HepG2 (cell line): ENCODE measurements at regions not wholly inside any gene's neighbourhood (a gene's known extent, or its start where the extent isn't known, plus 50 kb on each side); places are given as distances from the start of the nearest gene placed in this dataset.

ENCODE experiments used
- ATAC-seq: fragments of 200-7000 bp; cut with Tn5 transposase; 3 replicates; pipeline ENCODE4 v1.9.1; 2020; ENCODE audit warnings: mild to moderate bottlenecking, moderate library complexity
- BruUV-seq: library from RNA; stranded (reverse); fragments of 400-500 nt; replicated peaks from 2 replicates; lab custom pipeline; 2021; lab: Mats Ljungman, UMichigan
- CTCF ChIA-PET: fragments of 300-600 bp; formaldehyde crosslinking; extraction: SDS; loops from one replicate; lab custom pipeline; 2021; ENCODE audit warnings: low total read pairs, inconsistent platforms, low intra/inter-chr PET ratio; lab: Yijun Ruan, JAX
- POLR2A ChIA-PET: fragments of 350-600 bp; sonication (Branson Sonifier 250); formaldehyde crosslinking; loops from one replicate; lab custom pipeline; 2020; ENCODE audit warnings: antibody characterized with exemption, inconsistent platforms; lab: Yijun Ruan, JAX
- DNase-seq: peaks from one replicate; pipeline ENCODE4 v3.0.0-alpha.2; 2015; ENCODE audit warnings: low spot score
- FAIRE-seq: peaks from 3 replicates; lab custom pipeline; 2011; peaks lifted over from hg19 to GRCh38; lab: Jason Lieb, UNC
- H2AFZ ChIP-seq: one replicate; pipeline ENCODE4 v1.6.1; 2011; ENCODE audit warnings: low read length, inconsistent platforms
- H3K27ac ChIP-seq: fragments of 300-600 bp; 3 replicates; pipeline ENCODE4 v1.8.0; 2011; ENCODE audit warnings: mixed run types, mild to moderate bottlenecking, mixed read lengths, low read length, inconsistent platforms; ENCODE audit not compliant: insufficient read depth; ENCODE audit errors: extremely low read length
- H3K27me3 ChIP-seq, 2 experiments: fragments of 200-600 bp in 1 of 2; 2 replicates in 1 of 2; 3 replicates in 1 of 2; pipeline versions ENCODE4 v1.6.0 to v1.8.0; 2011; ENCODE audit warnings: low read length in 2 of 2, mild to moderate bottlenecking in 2 of 2, moderate library complexity in 2 of 2, inconsistent platforms in 1 of 2; ENCODE audit not compliant: insufficient read depth in 2 of 2, control insufficient read depth in 1 of 2
- H3K36me3 ChIP-seq, 2 experiments: fragments of 200-600 bp in 1 of 2; replicated peaks in 1 of 2; 2 replicates in 1 of 2; 3 replicates in 1 of 2; pipeline versions ENCODE4 v1.5.1 to v1.8.0; 2011; ENCODE audit warnings: low read length in 2 of 2, inconsistent platforms in 1 of 2; ENCODE audit not compliant: insufficient read depth in 2 of 2, control insufficient read depth in 1 of 2
- H3K4me1 ChIP-seq: 2 replicates; pipeline ENCODE4 v1.5.1; 2012; ENCODE audit warnings: low read length, inconsistent platforms; ENCODE audit not compliant: insufficient read depth
- H3K4me2 ChIP-seq: 2 replicates; pipeline ENCODE4 v1.6.0; 2011; ENCODE audit warnings: low read depth, low read length, inconsistent platforms
- H3K4me3 ChIP-seq, 3 experiments: fragments of 200-600 bp in 1 of 3; sonication (generic), shearing (Covaris generic) in 1 of 3; replicated peaks in 1 of 3; 2 replicates each; pipeline ENCODE4 v1.5.1; 2011 to 2016; ENCODE audit warnings: low read length in 3 of 3, inconsistent platforms in 2 of 3, low read depth in 2 of 3, mild to moderate bottlenecking in 2 of 3, control low read depth in 1 of 3, mixed read lengths in 1 of 3; ENCODE audit not compliant: insufficient read depth in 1 of 3
- H3K79me2 ChIP-seq: one replicate; pipeline ENCODE4 v1.6.1; 2011; ENCODE audit warnings: low read length, inconsistent platforms; ENCODE audit not compliant: insufficient read depth
- H3K9ac ChIP-seq: 2 replicates; pipeline ENCODE4 v1.6.0; 2011; ENCODE audit warnings: mild to moderate bottlenecking, low read depth, low read length, inconsistent platforms; ENCODE audit not compliant: insufficient read depth
- H3K9me3 ChIP-seq: 2 replicates; pipeline ENCODE4 v1.5.1; 2012; ENCODE audit warnings: mild to moderate bottlenecking, low read length
- H4K20me1 ChIP-seq: 2 replicates; pipeline ENCODE4 v1.6.0; 2011; ENCODE audit warnings: inconsistent platforms, mild to moderate bottlenecking, low read length, moderate library complexity; ENCODE audit not compliant: insufficient read depth
- ADNP ChIP-seq: sonication (generic); formaldehyde crosslinking; IDR thresholded peaks from 2 replicates; pipeline ENCODE4 v1.4.0; 2020; ENCODE audit warnings: missing genetic modification reagents
- AHDC1 ChIP-seq: sonication (generic); formaldehyde crosslinking; IDR thresholded peaks from 2 replicates; pipeline ENCODE4 v1.5.1; 2020; ENCODE audit warnings: mild to moderate bottlenecking, missing genetic modification reagents, borderline replicate concordance
- CBX1 ChIP-seq: IDR thresholded peaks from one replicate; pipeline ENCODE4 v1.6.1; 2016; ENCODE audit warnings: antibody characterized with exemption, low read depth
- CHD2 ChIP-seq: IDR thresholded peaks from 2 replicates; pipeline ENCODE4 v1.6.1; 2011; ENCODE audit warnings: low read depth, low read length, improper control_type of control experiment
- HOXA5 ChIP-seq: sonication (generic); formaldehyde crosslinking; IDR thresholded peaks from 2 replicates; pipeline ENCODE4 v1.4.0; 2020; ENCODE audit warnings: missing genetic modification reagents
- ISL2 ChIP-seq: sonication (generic); formaldehyde crosslinking; IDR thresholded peaks from 2 replicates; pipeline ENCODE4 v1.5.0; 2020; ENCODE audit warnings: missing genetic modification reagents
- PCBP2 ChIP-seq: fragments of 200-400 bp; formaldehyde crosslinking; optimal IDR thresholded peaks from 2 replicates; pipeline ENCODE3; 2018; ENCODE audit warnings: low read length, low read depth; ENCODE audit not compliant: poor library complexity, severe bottlenecking
- POGK ChIP-seq: sonication (generic); formaldehyde crosslinking; conservative IDR thresholded peaks from 2 replicates; pipeline ENCODE4 v1.8.0; 2022; ENCODE audit warnings: mild to moderate bottlenecking, moderate library complexity, missing genetic modification reagents
- SOX13 ChIP-seq, 3 experiments: fragments of 450-650 bp in 1 of 3; sonication (generic) in 1 of 3; formaldehyde crosslinking in 1 of 3; IDR thresholded peaks in 2 of 3; conservative IDR thresholded peaks in 1 of 3; 2 replicates each; pipeline versions ENCODE4 v1.5.0 to v1.6.1; 2016 to 2020; ENCODE audit warnings: antibody characterized with exemption in 1 of 3, mild to moderate bottlenecking in 1 of 3, missing compliant biosample characterization in 1 of 3, missing genetic modification reagents in 1 of 3, moderate library complexity in 1 of 3
- SP4 ChIP-seq: sonication (generic); formaldehyde crosslinking; IDR thresholded peaks from 2 replicates; pipeline ENCODE4 v1.8.1; 2023; ENCODE audit warnings: mild to moderate bottlenecking, missing genetic modification reagents
- ZFP82 ChIP-seq: sonication (generic); formaldehyde crosslinking; IDR thresholded peaks from 2 replicates; pipeline ENCODE4 v1.5.1; 2020; ENCODE audit warnings: mild to moderate bottlenecking, missing genetic modification reagents, borderline replicate concordance
- ZNF160 ChIP-seq: sonication (generic); formaldehyde crosslinking; IDR thresholded peaks from 2 replicates; pipeline ENCODE4 v1.8.0; 2022; ENCODE audit warnings: mild to moderate bottlenecking, inconsistent platforms, missing genetic modification reagents
- ZNF562 ChIP-seq: sonication (generic); formaldehyde crosslinking; IDR thresholded peaks from 2 replicates; pipeline ENCODE4 v1.8.0; 2022; ENCODE audit warnings: missing genetic modification reagents, borderline replicate concordance
- WGBS: methylation state at CpG from one replicate; pipeline ENCODE4 v1.1.6; 2017; ENCODE audit warnings: low lambda C conversion rate; 5-methylcytosine and 5-hydroxymethylcytosine counted together
- in situ Hi-C: cut with HindIII; loops from 2 replicates; pipeline ENCODE4 v1.10.0; 2017; ENCODE audit warnings: low pct_unique_long_range_greater_than_20kb; ENCODE audit not compliant: extremely low pct_ligation_motif_present
- intact Hi-C: fragments of 100-400 bp; cut with micrococcal nuclease; formaldehyde crosslinking; loops from one replicate; pipeline ENCODE4 v1.10.0; 2022; ENCODE audit not compliant: unreplicated experiment
- TF ChIP-seq, protein P1 (sequence below): sonication (generic); formaldehyde crosslinking; IDR thresholded peaks from 2 replicates; pipeline ENCODE4 v1.5.0; 2020; ENCODE audit warnings: mild to moderate bottlenecking, missing genetic modification reagents, borderline replicate concordance

- CTCF ChIA-PET = no interaction called here
- WGBS = 6% methylated on average over 4 of the region's 4 CpGs
- POLR2A ChIA-PET = no interaction called here
- H3K4me2 ChIP-seq = no peak overlapping the region
- H2AFZ ChIP-seq = no peak overlapping the region
- no TSS peak for BruUV-seq
- no peak overlapping the region for H3K4me3 ChIP-seq
- FAIRE-seq (no peak), DNase-seq (no peak), ATAC-seq (no peak)
- H3K9me3 ChIP-seq = no peaks in the 10 kb centered on the region
- in situ Hi-C loops = no loop called here
- no peaks in the 10 kb centered on the region for H4K20me1 ChIP-seq
- intact Hi-C loops = no loop called here
- H3K27ac ChIP-seq = no peak overlapping the region
- H3K4me1 ChIP-seq = no peaks in the 10 kb centered on the region
- no peak overlapping the region for H3K9ac ChIP-seq
- no peaks in the 10 kb centered on the region for H3K36me3 ChIP-seq
- no peaks in the 10 kb centered on the region for H3K79me2 ChIP-seq
- H3K27me3 ChIP-seq = no peaks in the 10 kb centered on the region
- TF ChIP-seq ADNP (CRISPR knock-in tag) (no peak), AHDC1 (CRISPR knock-in tag) (no peak), HOXA5 (no peak), POGK (CRISPR knock-in tag) (no peak), ISL2 (CRISPR knock-in tag) (no peak), CBX1 (no peak), CHD2 (no peak), ZNF562 (no peak), ZFP82 (no peak), SP4 (CRISPR knock-in tag) (no peak), SOX13 (IDR thresholded peaks at IDR 0.05) (no peak), SOX13 (CRISPR knock-in tag; conservative IDR thresholded peaks at IDR 0.05 in 1 of 2, IDR thresholded peaks at IDR 0.05 in 1 of 2) (no peak), ZNF160 (CRISPR knock-in tag) (no peak), PCBP2 (no peak)
- TF ChIP-seq, protein P1, sequence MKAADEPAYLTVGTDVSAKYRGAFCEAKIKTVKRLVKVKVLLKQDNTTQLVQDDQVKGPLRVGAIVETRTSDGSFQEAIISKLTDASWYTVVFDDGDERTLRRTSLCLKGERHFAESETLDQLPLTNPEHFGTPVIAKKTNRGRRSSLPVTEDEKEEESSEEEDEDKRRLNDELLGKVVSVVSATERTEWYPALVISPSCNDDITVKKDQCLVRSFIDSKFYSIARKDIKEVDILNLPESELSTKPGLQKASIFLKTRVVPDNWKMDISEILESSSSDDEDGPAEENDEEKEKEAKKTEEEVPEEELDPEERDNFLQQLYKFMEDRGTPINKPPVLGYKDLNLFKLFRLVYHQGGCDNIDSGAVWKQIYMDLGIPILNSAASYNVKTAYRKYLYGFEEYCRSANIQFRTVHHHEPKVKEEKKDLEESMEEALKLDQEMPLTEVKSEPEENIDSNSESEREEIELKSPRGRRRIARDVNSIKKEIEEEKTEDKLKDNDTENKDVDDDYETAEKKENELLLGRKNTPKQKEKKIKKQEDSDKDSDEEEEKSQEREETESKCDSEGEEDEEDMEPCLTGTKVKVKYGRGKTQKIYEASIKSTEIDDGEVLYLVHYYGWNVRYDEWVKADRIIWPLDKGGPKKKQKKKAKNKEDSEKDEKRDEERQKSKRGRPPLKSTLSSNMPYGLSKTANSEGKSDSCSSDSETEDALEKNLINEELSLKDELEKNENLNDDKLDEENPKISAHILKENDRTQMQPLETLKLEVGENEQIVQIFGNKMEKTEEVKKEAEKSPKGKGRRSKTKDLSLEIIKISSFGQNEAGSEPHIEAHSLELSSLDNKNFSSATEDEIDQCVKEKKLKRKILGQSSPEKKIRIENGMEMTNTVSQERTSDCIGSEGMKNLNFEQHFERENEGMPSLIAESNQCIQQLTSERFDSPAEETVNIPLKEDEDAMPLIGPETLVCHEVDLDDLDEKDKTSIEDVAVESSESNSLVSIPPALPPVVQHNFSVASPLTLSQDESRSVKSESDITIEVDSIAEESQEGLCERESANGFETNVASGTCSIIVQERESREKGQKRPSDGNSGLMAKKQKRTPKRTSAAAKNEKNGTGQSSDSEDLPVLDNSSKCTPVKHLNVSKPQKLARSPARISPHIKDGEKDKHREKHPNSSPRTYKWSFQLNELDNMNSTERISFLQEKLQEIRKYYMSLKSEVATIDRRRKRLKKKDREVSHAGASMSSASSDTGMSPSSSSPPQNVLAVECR (CRISPR knock-in tag) = no peak
Observed at GRCh38 chr3:152971880-152972279, 136.9 kb downstream of the P2RY1 start.
